ENCODE measurements at regions not wholly inside any gene's neighbourhood (a gene's known extent, or its start where the extent isn't known, plus 50 kb on each side); places are given as distances from the start of the nearest gene placed in this dataset.

DNA sequence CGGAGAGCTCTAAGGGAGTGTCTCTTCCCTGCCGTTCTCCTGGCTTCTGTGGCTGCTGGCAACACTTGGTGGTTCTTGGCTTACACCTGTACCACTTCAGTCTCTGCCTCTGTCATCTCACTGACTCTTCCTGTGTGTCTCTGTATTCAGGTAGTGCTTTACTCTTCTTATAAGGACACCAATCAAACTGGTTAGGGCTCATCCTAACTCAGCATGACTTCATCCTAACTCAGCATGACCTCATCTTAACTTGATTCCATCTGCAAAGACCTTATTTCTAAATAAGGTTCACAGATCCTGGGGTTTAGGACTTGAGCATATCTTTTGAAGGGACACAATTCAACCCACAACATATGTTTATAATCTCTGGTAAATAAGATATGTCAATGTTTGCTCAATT is 51.6 kb upstream of the DSEL start:
- ATAC-seq (ENCODE audit: poor library complexity) (no peak), DNase-seq (no peak)
- intact Hi-C loops (cut with DNase I): no loop called here
